ENCODE measurements at regions not wholly inside any gene's neighbourhood (a gene's known extent, or its start where the extent isn't known, plus 50 kb on each side); places are given as distances from the start of the nearest gene placed in this dataset.

DNA sequence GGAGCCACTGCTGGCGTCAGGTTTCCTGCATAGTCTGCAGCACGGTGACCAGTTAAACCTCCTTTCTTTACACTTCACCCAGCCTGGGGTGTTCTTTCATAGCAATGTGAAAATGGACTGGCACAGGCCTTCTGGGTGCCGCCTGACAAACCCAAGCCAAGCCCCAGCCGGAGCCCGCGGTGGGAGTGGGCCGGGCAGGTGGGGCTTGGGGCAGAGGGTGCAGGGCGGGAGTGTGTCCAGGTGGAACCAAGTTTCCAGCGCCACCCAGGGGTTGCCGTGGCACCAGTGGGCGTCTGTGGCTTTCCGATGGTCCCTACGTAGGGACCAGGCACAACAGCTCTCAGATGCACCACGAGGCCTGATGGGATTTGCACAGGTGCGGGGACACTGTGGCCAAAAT, 75.8 kb downstream of the RTP5 start:
- TF ChIP-seq EZH2 (IDR thresholded peaks at IDR 0.05; ENCODE audit: insufficient read depth, poor library complexity, severe bottlenecking) (no peak), EZH2phosphoT487 (IDR thresholded peaks at IDR 0.05; ENCODE audit: insufficient read depth, low read depth) (no peak)

Data from GM23248 (cell line).